Adrenal gland (tissue), 9 donors: ENCODE measurements at regions not wholly inside any gene's neighbourhood (a gene's known extent, or its start where the extent isn't known, plus 50 kb on each side); places are given as distances from the start of the nearest gene placed in this dataset.

ENCODE experiments used
- DNase-seq, 7 donors: peaks; one replicate each; pipeline ENCODE4 v3.0.0-alpha.2; 2019 to 2020
- H3K27ac ChIP-seq, 5 donors: fragments of 200-600 bp; sonication (generic) in 4 of 5; 1 replicate in 3 of 5; 2 replicates in 2 of 5; pipeline versions ENCODE4 v1.5.1 to v1.8.0; 2016 to 2020; ENCODE audit warnings: mild to moderate bottlenecking in 1 of 5
- H3K27me3 ChIP-seq: fragments of 200-600 bp; 2 replicates; pipeline ENCODE4 v1.8.0; 2021
- H3K36me3 ChIP-seq, 2 donors: fragments of 200-600 bp; replicated peaks in 1 of 2; 1 replicate in 1 of 2; 2 replicates in 1 of 2; pipeline versions ENCODE4 v1.5.1 to v1.8.0; 2018 to 2022
- H3K4me1 ChIP-seq, 2 donors: fragments of 200-600 bp; replicated peaks in 1 of 2; 1 replicate in 1 of 2; 2 replicates in 1 of 2; pipeline versions ENCODE4 v1.5.1 to v1.8.0; 2018 to 2021
- H3K4me3 ChIP-seq, 4 donors: fragments of 200-600 bp; sonication (generic) in 3 of 4; one replicate each; pipeline ENCODE4 v1.5.1; 2016 to 2018
- H3K9me3 ChIP-seq, 3 donors: fragments of 200-600 bp; sonication (generic) in 1 of 3; replicated peaks in 1 of 3; 1 replicate in 2 of 3; 2 replicates in 1 of 3; pipeline versions ENCODE4 v1.5.1 to v1.8.0; 2016 to 2021
- POLR2A ChIP-seq, 2 donors: fragments of 450-650 bp; IDR thresholded peaks; one replicate each; pipeline ENCODE4 v1.6.1; 2017; ENCODE audit warnings: antibody characterized with exemption in 2 of 2, mild to moderate bottlenecking in 2 of 2, moderate library complexity in 1 of 2
- WGBS, 4 donors: extraction: QIAGEN DNeasy Blood & Tissue Kit in 2 of 4; methylation state at CpG; one replicate each; pipeline versions ENCODE4 v1.1.5 to v1.1.7; 2013 to 2017; 5-methylcytosine and 5-hydroxymethylcytosine counted together
- intact Hi-C, 2 donors: fragments of 100-400 bp; cut with DNase I; formaldehyde crosslinking; loops; one replicate each; pipeline versions ENCODE4 v1.14.1 to v1.15.0; 2022 to 2023
- TF ChIP-seq, protein P1 (sequence below), 6 experiments: fragments of 450-650 bp in 4 of 6; fragments of 200-600 bp in 2 of 6; sonication (generic) in 1 of 6; IDR thresholded peaks; 1 replicate in 5 of 6; 2 replicates in 1 of 6; pipeline versions ENCODE4 v1.5.1 to v1.8.0; 2016 to 2021; ENCODE audit warnings: antibody characterized with exemption in 6 of 6, mild to moderate bottlenecking in 2 of 6, moderate library complexity in 1 of 6
- donor health status: healthy with polysubstance abuse.
- donor health status: Bipolar disorder and iron deficiency.
- donor health status: DM: yes; HTN: yes; CAD: no.
- donor health status: DM: no; HTN: no; CAD: no.
- donor health status: DM: no; HTN: no; CAD: no.

DNA sequence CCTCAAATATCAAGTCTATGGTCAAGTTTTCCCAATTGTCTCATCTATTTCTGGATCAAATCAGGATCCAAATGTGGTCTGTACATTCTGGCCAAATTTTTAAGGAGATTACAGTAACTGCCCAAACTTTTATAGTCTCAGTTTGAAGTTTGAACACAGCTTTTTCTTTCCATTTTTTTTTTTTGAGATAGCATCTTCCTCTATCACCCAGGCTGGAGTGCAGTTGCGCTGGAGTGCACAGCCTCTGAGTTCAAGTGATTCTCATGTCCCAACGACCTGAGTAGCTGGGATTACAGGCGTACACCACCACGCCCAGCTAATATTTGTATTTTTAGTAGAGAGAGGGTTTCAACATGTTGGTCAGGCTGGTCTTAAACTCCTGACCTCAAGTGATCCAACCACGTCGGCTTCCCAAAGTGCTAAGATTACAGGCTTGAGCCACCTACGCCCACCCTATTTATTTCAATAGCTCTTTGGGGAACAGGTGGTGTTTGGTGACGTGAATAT, 84.9 kb upstream of the CARMIL1 start:
- TF ChIP-seq, protein P1, sequence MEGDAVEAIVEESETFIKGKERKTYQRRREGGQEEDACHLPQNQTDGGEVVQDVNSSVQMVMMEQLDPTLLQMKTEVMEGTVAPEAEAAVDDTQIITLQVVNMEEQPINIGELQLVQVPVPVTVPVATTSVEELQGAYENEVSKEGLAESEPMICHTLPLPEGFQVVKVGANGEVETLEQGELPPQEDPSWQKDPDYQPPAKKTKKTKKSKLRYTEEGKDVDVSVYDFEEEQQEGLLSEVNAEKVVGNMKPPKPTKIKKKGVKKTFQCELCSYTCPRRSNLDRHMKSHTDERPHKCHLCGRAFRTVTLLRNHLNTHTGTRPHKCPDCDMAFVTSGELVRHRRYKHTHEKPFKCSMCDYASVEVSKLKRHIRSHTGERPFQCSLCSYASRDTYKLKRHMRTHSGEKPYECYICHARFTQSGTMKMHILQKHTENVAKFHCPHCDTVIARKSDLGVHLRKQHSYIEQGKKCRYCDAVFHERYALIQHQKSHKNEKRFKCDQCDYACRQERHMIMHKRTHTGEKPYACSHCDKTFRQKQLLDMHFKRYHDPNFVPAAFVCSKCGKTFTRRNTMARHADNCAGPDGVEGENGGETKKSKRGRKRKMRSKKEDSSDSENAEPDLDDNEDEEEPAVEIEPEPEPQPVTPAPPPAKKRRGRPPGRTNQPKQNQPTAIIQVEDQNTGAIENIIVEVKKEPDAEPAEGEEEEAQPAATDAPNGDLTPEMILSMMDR (IDR thresholded peaks at IDR 0.05) = no peak
- no peak for TF ChIP-seq POLR2A (IDR thresholded peaks at IDR 0.05)
- peak overlapping the region; percentile 8 to 90 (median 50) for H3K27ac ChIP-seq
- no peaks in the 10 kb centered on the region for H3K36me3 ChIP-seq
- peaks cover 17 to 19% of the 10 kb centered on the region in 2 donors for H3K4me1 ChIP-seq
- 80 to 83% (median 81%) methylated on average over 8 of the region's 8 CpGs for WGBS, 4 donors
- no peak overlapping the region for H3K4me3 ChIP-seq
- H3K9me3 ChIP-seq = no peaks in the 10 kb centered on the region
- no peaks in the 10 kb centered on the region for H3K27me3 ChIP-seq
- intact Hi-C loops = no loop called here
- no peak for DNase-seq

DNA sequence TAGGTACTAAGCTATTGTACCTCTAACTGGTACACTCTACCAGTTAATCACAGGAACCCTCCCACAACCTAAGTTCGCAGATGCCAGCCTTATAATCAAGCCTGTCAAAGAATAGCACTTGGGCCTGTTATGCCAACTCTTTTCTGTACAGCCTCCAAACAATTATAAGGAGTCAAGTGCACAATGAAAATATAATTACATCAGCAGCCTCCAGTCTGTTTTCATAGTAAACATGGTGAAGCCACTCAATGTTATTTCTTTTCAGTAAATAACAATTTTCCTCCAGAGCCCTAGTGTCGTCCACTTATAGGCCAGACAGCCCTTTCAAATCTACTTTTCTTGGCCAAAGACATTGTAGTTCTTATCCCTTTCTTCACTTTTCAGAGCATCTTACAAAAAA, 82.7 kb upstream of the CARMIL1 start:
- TF ChIP-seq, protein P1 (IDR thresholded peaks at IDR 0.05) = no peak
- TF ChIP-seq POLR2A (IDR thresholded peaks at IDR 0.05) = no peak
- DNase-seq = no peak
- no peak overlapping the region for H3K27ac ChIP-seq

DNA sequence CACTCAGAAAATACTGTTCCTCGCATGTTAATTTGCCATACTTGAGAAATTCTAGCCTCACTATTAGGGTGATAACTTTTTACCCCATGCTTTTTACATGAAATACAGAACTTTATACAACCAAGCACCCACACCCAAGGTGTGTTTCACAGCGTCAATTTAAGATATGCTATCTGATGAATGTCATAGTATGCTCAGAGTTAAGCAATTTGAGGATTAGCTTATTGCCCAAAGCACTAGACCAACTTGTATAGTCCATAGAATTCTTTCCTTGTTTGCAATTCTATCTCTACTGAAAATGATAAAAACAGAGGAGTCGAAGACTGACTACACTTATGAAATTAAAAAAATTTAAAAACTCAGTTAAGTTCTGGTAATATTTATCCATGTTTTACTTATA, 82.1 kb upstream of the CARMIL1 start:
- Histone ChIP-seq H3K27me3 (no peaks in the 10 kb centered on the region), H3K27ac (no peak overlapping the region), H3K4me3 (no peak overlapping the region), H3K4me1 (peaks cover 16% of the 10 kb centered on the region in 2 donors), H3K36me3 (no peaks in the 10 kb centered on the region), H3K9me3 (no peaks in the 10 kb centered on the region)
- WGBS, 4 donors = 96 to 97% (median 96%) methylated on average over 3 of the region's 3 CpGs
- TF ChIP-seq, protein P1 (IDR thresholded peaks at IDR 0.05) = no peak
- no peak for TF ChIP-seq POLR2A (IDR thresholded peaks at IDR 0.05)
- intact Hi-C loops = no loop called here
- DNase-seq = no peak

More for the DNA sequence above, 82.7 kb upstream of the CARMIL1 start:
- Histone ChIP-seq H3K36me3 (no peaks in the 10 kb centered on the region), H3K27me3 (no peaks in the 10 kb centered on the region), H3K9me3 (no peaks in the 10 kb centered on the region), H3K4me1 (peaks cover 17 to 19% of the 10 kb centered on the region in 2 donors), H3K4me3 (no peak overlapping the region)
- 90 to 95% (median 95%) methylated on average over 2 of the region's 2 CpGs for WGBS, 4 donors
- intact Hi-C loops = no loop called here

GRCh38 chr6:25199544-25199943, 79.6 kb upstream of the CARMIL1 start:
- TF ChIP-seq, protein P1 (IDR thresholded peaks at IDR 0.05) = no peak
- TF ChIP-seq POLR2A (IDR thresholded peaks at IDR 0.05) = no peak

More at GRCh38 chr6:25199544-25199943, 79.6 kb upstream of the CARMIL1 start:
- H3K4me3 ChIP-seq = no peak overlapping the region
- DNase-seq = no peak
- no peaks in the 10 kb centered on the region for H3K36me3 ChIP-seq
- WGBS, 4 donors = 93 to 99% (median 98%) methylated on average over 2 of the region's 2 CpGs
- no peaks in the 10 kb centered on the region for H3K9me3 ChIP-seq
- no peak overlapping the region for H3K27ac ChIP-seq
- H3K27me3 ChIP-seq = no peaks in the 10 kb centered on the region
- H3K4me1 ChIP-seq = no peaks in the 10 kb centered on the region
- intact Hi-C loops = no loop called here
